Esophagus squamous epithelium (tissue), 5 donors: ENCODE measurements at regions not wholly inside any gene's neighbourhood (a gene's known extent, or its start where the extent isn't known, plus 50 kb on each side); places are given as distances from the start of the nearest gene placed in this dataset.
"Not testable (repeated sequence)": the region's sequence is repeated elsewhere in the genome, so short reads cannot be mapped to it uniquely, and the experiment has no call there.

Experiments used
- DNase-seq: peaks from one replicate; lab custom pipeline; 2025; lab: John Stamatoyannopoulos, UW
- H3K27ac ChIP-seq, 4 donors: fragments of 200-600 bp; sonication (generic); one replicate each; pipeline ENCODE4 v1.5.1; 2016 to 2019; ENCODE audit warnings: mild to moderate bottlenecking in 1 of 4
- H3K27me3 ChIP-seq, 4 donors: fragments of 200-600 bp; sonication (generic); 1 replicate in 3 of 4; 2 replicates in 1 of 4; pipeline versions ENCODE4 v1.5.1 to v1.6.0; 2017 to 2021; ENCODE audit warnings: antibody characterized with exemption in 1 of 4
- H3K36me3 ChIP-seq, 3 donors: fragments of 200-600 bp; sonication (generic); one replicate each; pipeline ENCODE4 v1.5.1; 2016 to 2019
- H3K4me1 ChIP-seq, 3 donors: fragments of 200-600 bp; sonication (generic); one replicate each; pipeline ENCODE4 v1.5.1; 2017 to 2019
- H3K4me3 ChIP-seq, 4 donors: fragments of 200-600 bp; sonication (generic); 1 replicate in 3 of 4; 2 replicates in 1 of 4; pipeline ENCODE4 v1.5.1; 2016 to 2019; ENCODE audit warnings: mild to moderate bottlenecking in 2 of 4, moderate library complexity in 1 of 4
- H3K9me3 ChIP-seq, 3 donors: fragments of 200-600 bp; sonication (generic); one replicate each; pipeline ENCODE4 v1.5.1; 2016 to 2019
- POLR2A ChIP-seq, 4 donors: fragments of 450-650 bp; IDR thresholded peaks; one replicate each; pipeline ENCODE4 v1.6.1; 2017; ENCODE audit warnings: antibody characterized with exemption in 4 of 4, mild to moderate bottlenecking in 4 of 4, moderate library complexity in 3 of 4
- WGBS, 2 donors: methylation state at CpG; one replicate each; pipeline ENCODE4 v1.1.5; 2018; 5-methylcytosine and 5-hydroxymethylcytosine counted together
- intact Hi-C: fragments of 100-400 bp; cut with DNase I; formaldehyde crosslinking; loops from one replicate; pipeline ENCODE4 v1.15.0; 2022
- TF ChIP-seq, protein P1 (sequence below), 6 experiments: fragments of 450-650 bp in 4 of 6; fragments of 200-600 bp in 2 of 6; sonication (generic) in 2 of 6; IDR thresholded peaks; one replicate each; pipeline ENCODE4 v1.5.1; 2016 to 2019; ENCODE audit warnings: antibody characterized with exemption in 6 of 6, mild to moderate bottlenecking in 4 of 6, moderate library complexity in 4 of 6
- donor health status: DM: yes; HTN: yes; CAD: no.

DNA sequence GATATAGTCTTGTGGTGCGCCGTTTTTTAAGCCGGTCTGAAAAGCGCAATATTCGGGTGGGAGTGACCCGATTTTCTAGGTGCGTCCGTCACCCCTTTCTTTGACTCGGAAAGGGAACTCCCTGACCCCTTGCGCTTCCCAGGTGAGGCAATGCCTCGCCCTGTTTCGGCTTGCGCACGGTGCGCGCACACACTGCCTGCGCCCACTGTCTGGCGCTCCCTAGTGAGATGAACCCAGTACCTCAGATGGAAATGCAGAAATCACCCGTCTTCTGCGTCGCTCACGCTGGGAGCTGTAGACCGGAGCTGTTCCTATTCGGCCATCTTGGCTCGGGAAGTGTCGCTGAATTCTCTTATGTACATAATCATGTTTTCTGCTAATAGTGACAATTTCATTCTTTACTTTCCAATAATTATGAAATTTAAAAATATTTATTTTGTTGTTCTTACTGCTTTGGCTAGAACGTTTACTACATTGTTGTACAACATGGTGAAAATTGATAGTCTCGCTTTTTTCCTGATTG lies 61.2 kb upstream of the MINDY3 start:
- H3K4me3 ChIP-seq, H3K27ac ChIP-seq, H3K36me3 ChIP-seq, H3K9me3 ChIP-seq, H3K4me1 ChIP-seq, intact Hi-C loops, H3K27me3 ChIP-seq, DNase-seq: not testable (repeated sequence)
- 94 to 95% methylated on average over 22 to 26 of the region's 28 CpGs for WGBS, 2 donors

DNA sequence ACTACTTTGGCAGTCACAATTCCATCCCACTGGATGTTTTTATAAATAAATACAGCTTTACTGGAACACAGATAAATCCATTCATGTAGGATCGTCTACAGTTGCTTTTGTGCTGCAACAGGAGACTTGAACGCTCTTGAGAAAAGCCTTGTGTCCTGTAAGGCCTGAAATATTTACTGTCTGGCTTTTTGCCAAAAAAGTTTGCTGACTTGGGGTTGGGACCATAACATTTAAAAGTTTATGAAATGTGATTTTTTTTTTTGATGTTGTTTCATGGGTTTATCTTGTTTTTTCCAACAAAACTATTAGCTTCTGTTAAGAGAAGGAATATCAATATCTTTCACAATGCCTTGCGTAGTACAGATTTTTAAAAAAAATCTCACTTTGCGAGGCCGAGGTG lies 71.1 kb upstream of the MINDY3 start:
- intact Hi-C loops: no loop called here
- Histone ChIP-seq H3K4me3 (no peak overlapping the region), H3K27me3 (no peaks in the 10 kb centered on the region), H3K36me3 (no peaks in the 10 kb centered on the region), H3K9me3 (no peaks in the 10 kb centered on the region), H3K27ac (no peak overlapping the region), H3K4me1 (no peaks in the 10 kb centered on the region)
- TF ChIP-seq, protein P1, sequence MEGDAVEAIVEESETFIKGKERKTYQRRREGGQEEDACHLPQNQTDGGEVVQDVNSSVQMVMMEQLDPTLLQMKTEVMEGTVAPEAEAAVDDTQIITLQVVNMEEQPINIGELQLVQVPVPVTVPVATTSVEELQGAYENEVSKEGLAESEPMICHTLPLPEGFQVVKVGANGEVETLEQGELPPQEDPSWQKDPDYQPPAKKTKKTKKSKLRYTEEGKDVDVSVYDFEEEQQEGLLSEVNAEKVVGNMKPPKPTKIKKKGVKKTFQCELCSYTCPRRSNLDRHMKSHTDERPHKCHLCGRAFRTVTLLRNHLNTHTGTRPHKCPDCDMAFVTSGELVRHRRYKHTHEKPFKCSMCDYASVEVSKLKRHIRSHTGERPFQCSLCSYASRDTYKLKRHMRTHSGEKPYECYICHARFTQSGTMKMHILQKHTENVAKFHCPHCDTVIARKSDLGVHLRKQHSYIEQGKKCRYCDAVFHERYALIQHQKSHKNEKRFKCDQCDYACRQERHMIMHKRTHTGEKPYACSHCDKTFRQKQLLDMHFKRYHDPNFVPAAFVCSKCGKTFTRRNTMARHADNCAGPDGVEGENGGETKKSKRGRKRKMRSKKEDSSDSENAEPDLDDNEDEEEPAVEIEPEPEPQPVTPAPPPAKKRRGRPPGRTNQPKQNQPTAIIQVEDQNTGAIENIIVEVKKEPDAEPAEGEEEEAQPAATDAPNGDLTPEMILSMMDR (IDR thresholded peaks at IDR 0.05): no peak
- TF ChIP-seq POLR2A (IDR thresholded peaks at IDR 0.05): no peak
- no peak for DNase-seq
- WGBS, 2 donors: 63 to 67% methylated on average over 5 of the region's 5 CpGs

DNA sequence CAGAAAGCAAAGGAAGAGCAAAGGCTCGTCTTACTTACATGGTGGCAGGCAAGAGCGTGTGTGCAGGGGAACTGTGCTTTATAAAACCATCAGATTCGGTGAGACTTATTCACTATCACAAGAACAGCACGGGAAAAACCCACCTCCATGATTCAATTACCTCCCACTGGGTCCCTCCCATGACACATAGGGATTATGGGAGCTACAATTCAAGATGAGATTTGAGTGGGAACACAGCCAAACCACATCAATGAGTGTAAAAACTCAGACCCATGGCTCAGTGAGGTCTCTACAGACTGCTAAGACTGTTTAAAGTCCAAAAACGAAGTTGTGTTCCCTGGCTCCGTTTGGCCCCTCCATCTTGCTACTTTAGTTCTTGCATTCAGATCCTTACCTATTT lies 79.2 kb upstream of the MINDY3 start:
- H3K27me3 ChIP-seq, H3K36me3 ChIP-seq, H3K4me1 ChIP-seq, H3K4me3 ChIP-seq, intact Hi-C loops, H3K27ac ChIP-seq, DNase-seq, H3K9me3 ChIP-seq: not testable (repeated sequence)
- 52 to 56% methylated on average over 6 of the region's 6 CpGs for WGBS, 2 donors

DNA sequence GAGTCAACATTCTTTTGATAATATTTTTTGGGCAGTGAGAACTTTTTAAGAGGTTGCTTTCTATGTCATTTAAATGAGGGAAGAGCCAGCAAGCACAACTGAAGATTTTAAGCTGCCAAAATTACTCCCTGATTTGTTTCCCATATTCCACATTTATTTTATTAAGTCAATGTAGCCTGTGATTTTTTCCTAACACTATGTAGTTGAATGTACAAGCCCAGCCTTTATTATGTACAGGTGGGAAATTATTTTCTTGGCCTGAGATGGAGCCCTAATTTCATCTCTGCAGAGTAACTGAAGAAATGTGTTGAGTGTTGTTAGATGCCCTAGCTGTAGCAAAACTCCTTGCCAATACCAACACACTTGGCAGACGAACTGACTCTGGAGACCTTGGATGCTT lies 83.1 kb upstream of the MINDY3 start:
- intact Hi-C loops: no loop called here
- TF ChIP-seq POLR2A (IDR thresholded peaks at IDR 0.05): no peak
- TF ChIP-seq, protein P1 (IDR thresholded peaks at IDR 0.05): no peak
- Histone ChIP-seq H3K27me3 (no peaks in the 10 kb centered on the region), H3K27ac (no peak overlapping the region), H3K9me3 (no peaks in the 10 kb centered on the region), H3K4me1 (no peaks in the 10 kb centered on the region), H3K4me3 (no peak overlapping the region), H3K36me3 (no peaks in the 10 kb centered on the region)
- no peak for DNase-seq
- 27 to 40% methylated on average over 1 of the region's 1 CpG for WGBS, 2 donors

DNA sequence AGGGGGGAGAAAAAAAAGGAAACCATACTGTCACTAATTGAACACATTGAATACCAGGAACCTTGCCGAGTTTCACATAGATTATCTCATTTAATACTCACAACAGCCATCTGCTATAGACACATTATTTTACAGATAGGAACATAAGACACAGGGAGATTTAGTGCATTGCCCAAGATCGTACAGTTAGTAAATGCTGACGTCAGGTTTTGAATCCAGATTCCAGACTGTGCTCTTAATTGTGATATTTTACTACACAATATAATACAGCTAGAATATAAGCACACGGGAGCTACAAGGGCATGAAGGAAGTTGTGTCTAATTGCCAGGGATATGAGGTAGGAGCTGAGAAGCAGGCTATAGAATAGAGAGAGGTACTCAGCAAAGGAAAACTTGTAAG lies 93.9 kb upstream of the MINDY3 start:
- Histone ChIP-seq H3K27me3 (no peaks in the 10 kb centered on the region), H3K27ac (no peak overlapping the region), H3K4me3 (no peak overlapping the region), H3K36me3 (no peaks in the 10 kb centered on the region), H3K4me1 (no peaks in the 10 kb centered on the region), H3K9me3 (no peaks in the 10 kb centered on the region)
- intact Hi-C loops: no loop called here
- 83 to 88% methylated on average over 4 of the region's 4 CpGs for WGBS, 2 donors
- DNase-seq: no peak
- TF ChIP-seq, protein P1 (IDR thresholded peaks at IDR 0.05): no peak
- TF ChIP-seq POLR2A (IDR thresholded peaks at IDR 0.05): no peak

DNA sequence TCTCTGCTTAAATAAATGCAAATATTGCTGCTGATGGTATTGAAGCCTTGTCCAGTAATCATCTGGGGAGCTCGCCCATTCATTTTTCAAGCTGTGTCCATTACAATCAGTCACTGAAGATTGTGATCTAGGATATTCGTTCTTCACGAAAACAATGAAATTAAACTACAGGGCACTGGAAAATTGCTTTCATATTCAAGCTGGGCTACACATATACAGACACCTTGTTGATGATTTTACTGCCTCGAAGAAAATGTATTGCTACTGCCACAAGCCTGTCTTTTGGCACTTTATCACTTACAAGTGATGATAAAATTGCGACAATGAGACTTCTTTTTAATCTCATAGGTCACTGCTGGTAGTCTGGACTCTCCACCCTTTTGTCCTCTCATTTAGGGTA lies 100.0 kb upstream of the MINDY3 start:
- H3K4me3 ChIP-seq: no peak overlapping the region
- H3K9me3 ChIP-seq: no peaks in the 10 kb centered on the region
- no peak for TF ChIP-seq POLR2A (IDR thresholded peaks at IDR 0.05)
- TF ChIP-seq, protein P1 (IDR thresholded peaks at IDR 0.05): no peak
- no peaks in the 10 kb centered on the region for H3K4me1 ChIP-seq
- no peak for DNase-seq
- H3K27me3 ChIP-seq: no peaks in the 10 kb centered on the region
- WGBS, 2 donors: 56 to 60% methylated on average over 5 of the region's 5 CpGs
- no peak overlapping the region for H3K27ac ChIP-seq
- no peaks in the 10 kb centered on the region for H3K36me3 ChIP-seq
- intact Hi-C loops: no loop called here

DNA sequence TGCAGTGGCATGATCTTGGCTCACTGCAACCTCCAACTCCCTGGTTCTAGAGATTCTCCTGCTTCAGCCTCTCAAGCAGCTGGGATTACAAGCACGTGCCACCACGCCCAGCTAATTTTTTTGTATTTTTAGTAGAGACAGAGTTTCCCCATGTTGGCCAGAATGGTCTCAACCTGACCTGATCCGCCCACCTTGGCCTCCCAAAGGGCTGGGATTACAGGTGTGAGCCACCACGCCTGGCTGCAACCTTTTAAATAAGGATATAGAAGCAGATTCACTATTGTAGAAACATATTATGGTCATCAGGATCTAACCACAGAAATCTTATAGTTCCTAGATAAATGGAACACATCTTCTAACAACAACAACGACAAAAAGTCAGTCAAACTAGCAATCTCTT lies 112.4 kb upstream of the MINDY3 start:
- H3K9me3 ChIP-seq, DNase-seq, H3K36me3 ChIP-seq, H3K4me1 ChIP-seq, intact Hi-C loops, H3K27ac ChIP-seq, H3K27me3 ChIP-seq, H3K4me3 ChIP-seq: not testable (repeated sequence)
- WGBS, 2 donors: 61 to 78% methylated on average over 4 to 5 of the region's 5 CpGs
